DOHH2 (cell line): ENCODE measurements at regions not wholly inside any gene's neighbourhood (a gene's known extent, or its start where the extent isn't known, plus 50 kb on each side); places are given as distances from the start of the nearest gene placed in this dataset.

ENCODE experiments used
- H3F3A ChIP-seq: fragments of 200-600 bp; sonication (generic), shearing (Covaris generic); 2 replicates; pipeline ENCODE4 v1.6.0; 2016; ENCODE audit warnings: antibody characterized with exemption, mild to moderate bottlenecking; ENCODE audit not compliant: control insufficient read depth, insufficient read depth
- H3K27ac ChIP-seq: fragments of 200-600 bp; sonication (generic); 2 replicates; pipeline ENCODE4 v1.5.1; 2014; ENCODE audit warnings: low read depth, mild to moderate bottlenecking, low read length, moderate library complexity
- H3K27me3 ChIP-seq: fragments of 200-600 bp; sonication (generic); 2 replicates; pipeline ENCODE4 v1.6.1; 2014; ENCODE audit warnings: mild to moderate bottlenecking, low read length, mixed read lengths; ENCODE audit not compliant: control insufficient read depth
- H3K36me3 ChIP-seq: fragments of 200-600 bp; sonication (generic); 2 replicates; pipeline ENCODE4 v1.6.1; 2014; ENCODE audit warnings: mild to moderate bottlenecking, low read length, moderate library complexity, mixed read lengths; ENCODE audit not compliant: control insufficient read depth
- H3K4me1 ChIP-seq: fragments of 200-600 bp; sonication (generic); 2 replicates; pipeline ENCODE4 v1.6.1; 2014; ENCODE audit warnings: mild to moderate bottlenecking, low read length, mixed read lengths; ENCODE audit not compliant: control insufficient read depth
- H3K4me2 ChIP-seq: fragments of 200-600 bp; sonication (generic); 2 replicates; pipeline ENCODE4 v1.6.0; 2014; ENCODE audit warnings: mild to moderate bottlenecking, low read length, moderate library complexity
- H3K4me3 ChIP-seq: fragments of 200-600 bp; sonication (generic); 2 replicates; pipeline ENCODE4 v1.5.1; 2014; ENCODE audit warnings: mild to moderate bottlenecking, low read length, mixed read lengths
- H3K79me2 ChIP-seq: fragments of 200-600 bp; sonication (generic); 2 replicates; pipeline ENCODE4 v1.6.1; 2014; ENCODE audit warnings: mild to moderate bottlenecking, low read length, mixed read lengths; ENCODE audit not compliant: control insufficient read depth
- H3K9me2 ChIP-seq: fragments of 200-600 bp; sonication (generic); replicated peaks from 2 replicates; pipeline ENCODE4 v1.6.1; 2014; ENCODE audit warnings: mild to moderate bottlenecking, low read length, mixed read lengths; ENCODE audit not compliant: control insufficient read depth
- H3K9me3 ChIP-seq: fragments of 200-600 bp; sonication (generic); 2 replicates; pipeline ENCODE4 v1.6.1; 2014; ENCODE audit warnings: antibody characterized with exemption, low read length, mixed read lengths; ENCODE audit not compliant: control insufficient read depth, insufficient read depth
- H4K20me1 ChIP-seq: fragments of 200-600 bp; sonication (generic); 2 replicates; pipeline ENCODE4 v1.6.0; 2014; ENCODE audit warnings: low read depth, mild to moderate bottlenecking, antibody characterized with exemption, low read length, moderate library complexity; ENCODE audit not compliant: control insufficient read depth, insufficient read depth
- EZH2phosphoT487 ChIP-seq: fragments of 200-600 bp; sonication (generic); IDR thresholded peaks from 2 replicates; pipeline ENCODE4 v1.6.1; 2017; ENCODE audit warnings: borderline replicate concordance, mild to moderate bottlenecking, antibody characterized with exemption, low read length, moderate library complexity, mixed read lengths
- TF ChIP-seq, protein P1 (sequence below): fragments of 200-600 bp; sonication (generic); IDR thresholded peaks from one replicate; pipeline ENCODE4 v1.5.1; 2014; ENCODE audit warnings: antibody characterized with exemption, mild to moderate bottlenecking, low read depth, low read length; ENCODE audit not compliant: poor library complexity, severe bottlenecking

DNA sequence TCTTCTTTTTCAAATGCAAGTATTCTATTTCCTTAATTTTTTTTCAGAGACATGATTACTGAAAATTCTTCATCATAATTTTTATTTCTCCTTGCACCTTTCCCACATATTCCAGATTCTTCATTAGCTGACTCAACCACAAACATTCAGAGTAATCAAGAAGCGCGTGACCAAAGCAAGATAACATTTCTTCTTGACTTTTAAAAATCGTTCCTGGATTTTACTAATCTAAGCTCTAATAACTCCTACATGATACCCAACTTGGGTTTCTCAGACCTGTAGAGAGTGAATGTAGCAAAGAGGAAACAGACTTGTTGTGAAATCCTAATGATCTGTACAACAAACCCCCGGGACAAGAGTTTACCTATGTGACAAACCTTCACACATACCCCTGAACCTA is 615.0 kb downstream of the TMA16 start:
- Histone ChIP-seq H3K27ac (no peak overlapping the region), H3K9me3 (no peaks in the 10 kb centered on the region), H3K4me2 (no peak overlapping the region), H3K4me3 (no peak overlapping the region), H3F3A (no peaks in the 10 kb centered on the region), H3K79me2 (no peaks in the 10 kb centered on the region), H4K20me1 (no peaks in the 10 kb centered on the region), H3K36me3 (no peaks in the 10 kb centered on the region), H3K4me1 (no peaks in the 10 kb centered on the region), H3K27me3 (no peaks in the 10 kb centered on the region), H3K9me2 (no peaks in the 10 kb centered on the region)
- TF ChIP-seq, protein P1, sequence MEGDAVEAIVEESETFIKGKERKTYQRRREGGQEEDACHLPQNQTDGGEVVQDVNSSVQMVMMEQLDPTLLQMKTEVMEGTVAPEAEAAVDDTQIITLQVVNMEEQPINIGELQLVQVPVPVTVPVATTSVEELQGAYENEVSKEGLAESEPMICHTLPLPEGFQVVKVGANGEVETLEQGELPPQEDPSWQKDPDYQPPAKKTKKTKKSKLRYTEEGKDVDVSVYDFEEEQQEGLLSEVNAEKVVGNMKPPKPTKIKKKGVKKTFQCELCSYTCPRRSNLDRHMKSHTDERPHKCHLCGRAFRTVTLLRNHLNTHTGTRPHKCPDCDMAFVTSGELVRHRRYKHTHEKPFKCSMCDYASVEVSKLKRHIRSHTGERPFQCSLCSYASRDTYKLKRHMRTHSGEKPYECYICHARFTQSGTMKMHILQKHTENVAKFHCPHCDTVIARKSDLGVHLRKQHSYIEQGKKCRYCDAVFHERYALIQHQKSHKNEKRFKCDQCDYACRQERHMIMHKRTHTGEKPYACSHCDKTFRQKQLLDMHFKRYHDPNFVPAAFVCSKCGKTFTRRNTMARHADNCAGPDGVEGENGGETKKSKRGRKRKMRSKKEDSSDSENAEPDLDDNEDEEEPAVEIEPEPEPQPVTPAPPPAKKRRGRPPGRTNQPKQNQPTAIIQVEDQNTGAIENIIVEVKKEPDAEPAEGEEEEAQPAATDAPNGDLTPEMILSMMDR: no peak

DNA sequence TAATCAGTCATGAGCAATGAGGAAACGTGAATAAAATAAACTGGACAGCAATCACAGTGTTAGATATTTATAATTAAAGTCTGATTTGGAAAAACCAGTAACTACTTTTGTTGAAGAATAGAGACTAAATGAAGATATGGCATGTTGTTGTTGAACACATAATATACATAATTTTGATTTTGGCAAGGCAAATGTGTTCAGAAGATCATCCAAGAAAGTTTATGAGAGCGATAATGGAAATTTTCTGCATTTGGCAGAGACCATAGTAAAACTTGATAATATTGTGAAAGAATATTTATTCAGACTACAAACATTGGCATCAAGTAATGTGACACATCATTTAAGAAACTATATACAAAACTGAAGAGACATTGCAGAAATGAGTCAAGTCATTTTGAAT is 620.7 kb downstream of the TMA16 start:
- no peaks in the 10 kb centered on the region for H3K4me1 ChIP-seq
- H4K20me1 ChIP-seq: no peaks in the 10 kb centered on the region
- H3K9me2 ChIP-seq: no peaks in the 10 kb centered on the region
- no peak overlapping the region for H3K4me3 ChIP-seq
- TF ChIP-seq EZH2phosphoT487: no peak
- TF ChIP-seq, protein P1: no peak
- H3K27ac ChIP-seq: no peak overlapping the region
- H3K79me2 ChIP-seq: no peaks in the 10 kb centered on the region
- no peaks in the 10 kb centered on the region for H3K27me3 ChIP-seq
- no peaks in the 10 kb centered on the region for H3F3A ChIP-seq
- H3K9me3 ChIP-seq: no peaks in the 10 kb centered on the region
- no peaks in the 10 kb centered on the region for H3K36me3 ChIP-seq
- no peak overlapping the region for H3K4me2 ChIP-seq

DNA sequence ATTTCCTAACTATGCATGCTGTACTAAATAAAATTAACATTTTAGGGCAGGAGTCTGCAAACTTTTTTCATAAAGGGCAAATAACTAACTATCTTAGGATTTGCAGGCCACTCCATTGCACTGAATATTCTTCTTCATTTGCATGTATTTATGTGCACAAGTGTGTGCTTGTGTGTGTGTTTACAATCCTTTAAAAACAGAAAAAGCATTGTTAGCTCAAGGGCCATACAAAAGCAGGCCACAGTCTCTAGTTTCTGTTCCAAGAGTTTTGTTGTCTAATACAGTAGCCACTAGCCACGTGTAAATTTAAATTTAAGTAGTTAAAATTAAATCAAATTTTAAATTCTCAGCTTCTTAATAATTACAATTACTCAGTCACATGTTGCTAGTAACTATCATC is 621.8 kb downstream of the TMA16 start:
- TF ChIP-seq, protein P1: no peak
- TF ChIP-seq EZH2phosphoT487: no peak
- no peak overlapping the region for H3K4me3 ChIP-seq
- no peaks in the 10 kb centered on the region for H3K36me3 ChIP-seq
- H3K27me3 ChIP-seq: no peaks in the 10 kb centered on the region
- no peaks in the 10 kb centered on the region for H3K4me1 ChIP-seq
- H3K27ac ChIP-seq: no peak overlapping the region
- no peaks in the 10 kb centered on the region for H3F3A ChIP-seq
- H3K79me2 ChIP-seq: no peaks in the 10 kb centered on the region
- no peak overlapping the region for H3K4me2 ChIP-seq
- H3K9me3 ChIP-seq: no peaks in the 10 kb centered on the region
- no peaks in the 10 kb centered on the region for H4K20me1 ChIP-seq
- no peaks in the 10 kb centered on the region for H3K9me2 ChIP-seq

DNA sequence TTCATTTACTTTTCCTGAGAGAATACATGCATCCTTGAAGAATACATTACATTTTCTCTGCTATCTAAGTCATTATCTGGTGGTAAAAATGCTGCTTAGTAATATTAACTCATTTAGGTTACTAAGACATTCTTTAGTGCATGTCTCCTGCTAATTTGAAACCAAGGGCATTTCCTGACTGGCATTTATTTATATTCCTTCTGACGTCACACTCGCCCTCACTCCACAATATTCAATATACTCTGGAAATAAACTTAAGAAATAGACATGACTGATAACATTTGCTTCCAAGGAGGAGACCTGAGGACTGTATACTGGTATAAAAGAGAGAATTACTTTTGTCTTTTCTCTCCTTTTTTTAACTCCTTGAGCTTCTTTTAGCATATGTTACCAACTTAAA is 619.5 kb upstream of the SMIM31 start:
- TF ChIP-seq, protein P1: no peak
- TF ChIP-seq EZH2phosphoT487: no peak
- no peaks in the 10 kb centered on the region for H3K9me2 ChIP-seq
- no peaks in the 10 kb centered on the region for H3K36me3 ChIP-seq
- no peaks in the 10 kb centered on the region for H3K9me3 ChIP-seq
- no peak overlapping the region for H3K4me3 ChIP-seq
- H3K27me3 ChIP-seq: no peaks in the 10 kb centered on the region
- no peaks in the 10 kb centered on the region for H3F3A ChIP-seq
- no peak overlapping the region for H3K27ac ChIP-seq
- no peaks in the 10 kb centered on the region for H3K4me1 ChIP-seq
- H3K4me2 ChIP-seq: no peak overlapping the region
- H3K79me2 ChIP-seq: no peaks in the 10 kb centered on the region
- H4K20me1 ChIP-seq: no peaks in the 10 kb centered on the region
